IPS-11a (cell line): ENCODE measurements at regions not wholly inside any gene's neighbourhood (a gene's known extent, or its start where the extent isn't known, plus 50 kb on each side); places are given as distances from the start of the nearest gene placed in this dataset.
"Not testable (repeated sequence)": the region's sequence is repeated elsewhere in the genome, so short reads cannot be mapped to it uniquely, and the experiment has no call there.

ENCODE experiments used
- H3K4me3 ChIP-seq: one replicate; pipeline ENCODE4 v1.5.1; 2013; ENCODE audit warnings: low read depth, low read length, control low read depth

DNA sequence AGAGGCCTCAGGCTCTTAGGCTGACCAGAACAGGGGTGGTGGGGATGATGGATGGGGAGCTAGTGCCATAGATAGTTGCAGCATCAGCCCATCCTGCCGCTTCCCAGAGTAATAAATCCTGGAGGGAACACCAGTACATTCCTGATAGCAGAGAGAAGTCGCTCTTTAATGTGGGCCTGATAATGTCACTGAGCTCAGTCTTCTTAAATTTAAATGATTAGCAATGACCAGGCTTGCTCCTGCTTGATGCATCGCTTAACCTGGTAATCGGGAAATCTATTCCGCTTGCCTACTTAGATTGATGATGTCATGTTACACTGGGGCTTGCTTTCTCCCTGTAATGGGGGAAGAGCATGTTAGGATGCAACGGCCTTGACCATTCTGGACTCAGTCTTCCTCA is 218.6 kb upstream of the PLXNA2 start:
- H3K4me3 ChIP-seq: no peak overlapping the region

DNA sequence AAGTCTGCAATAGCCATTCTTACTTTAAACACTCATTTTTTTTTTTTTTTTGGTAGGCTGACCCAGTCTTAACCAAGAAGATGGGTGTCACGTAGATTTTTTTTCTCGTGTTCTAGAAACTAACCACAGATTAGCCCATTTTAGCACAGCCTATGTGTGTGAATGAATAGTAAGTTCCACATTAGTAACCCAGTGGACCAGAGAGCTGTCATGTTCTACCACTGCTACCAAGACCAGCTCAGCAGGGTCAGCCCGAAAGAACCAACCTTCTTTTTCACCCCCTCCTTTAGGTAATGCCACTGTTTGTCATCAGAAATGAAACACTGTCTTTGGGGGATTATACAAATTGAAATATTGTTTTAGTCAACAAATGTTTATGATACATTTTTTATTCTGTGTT is 221.1 kb upstream of the PLXNA2 start:
- no peak overlapping the region for H3K4me3 ChIP-seq

DNA sequence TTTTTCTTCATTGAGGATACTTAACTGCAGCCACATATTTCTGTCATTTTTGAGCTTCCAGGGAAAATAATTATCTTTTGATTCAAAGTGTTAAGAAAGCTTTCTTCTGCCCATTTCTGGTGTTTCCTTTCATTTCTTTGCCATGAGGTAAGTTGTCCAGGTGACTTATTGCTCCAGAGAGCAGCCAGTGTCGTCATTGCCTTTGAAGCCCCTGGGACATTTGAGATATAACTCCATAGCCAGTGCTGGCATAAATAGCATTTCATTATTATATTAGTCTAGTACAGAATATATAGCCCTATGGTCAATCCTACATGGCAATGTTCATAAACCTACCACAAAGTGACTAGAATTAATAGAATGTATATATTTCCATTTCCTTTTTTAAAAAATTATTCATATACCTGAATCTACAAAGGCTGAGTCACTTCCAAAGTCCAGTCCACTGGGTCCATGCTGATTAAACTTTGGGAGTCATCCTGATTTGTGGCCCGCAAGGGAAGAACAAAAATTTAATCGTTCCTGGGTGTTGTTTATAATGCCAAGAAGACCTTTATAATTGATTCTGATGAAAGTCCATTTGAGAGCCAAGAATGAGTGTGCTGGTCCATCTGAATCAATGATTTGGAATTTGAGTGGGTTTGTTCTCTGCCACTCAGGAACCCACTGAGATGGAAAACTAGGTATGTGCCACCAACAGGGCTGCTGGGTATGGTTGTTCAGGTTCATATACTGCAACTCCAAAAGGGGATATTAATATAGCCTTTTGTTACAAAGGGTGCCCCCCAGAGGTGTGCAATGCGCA is 221.8 kb upstream of the PLXNA2 start:
- H3K4me3 ChIP-seq: no peak overlapping the region

DNA sequence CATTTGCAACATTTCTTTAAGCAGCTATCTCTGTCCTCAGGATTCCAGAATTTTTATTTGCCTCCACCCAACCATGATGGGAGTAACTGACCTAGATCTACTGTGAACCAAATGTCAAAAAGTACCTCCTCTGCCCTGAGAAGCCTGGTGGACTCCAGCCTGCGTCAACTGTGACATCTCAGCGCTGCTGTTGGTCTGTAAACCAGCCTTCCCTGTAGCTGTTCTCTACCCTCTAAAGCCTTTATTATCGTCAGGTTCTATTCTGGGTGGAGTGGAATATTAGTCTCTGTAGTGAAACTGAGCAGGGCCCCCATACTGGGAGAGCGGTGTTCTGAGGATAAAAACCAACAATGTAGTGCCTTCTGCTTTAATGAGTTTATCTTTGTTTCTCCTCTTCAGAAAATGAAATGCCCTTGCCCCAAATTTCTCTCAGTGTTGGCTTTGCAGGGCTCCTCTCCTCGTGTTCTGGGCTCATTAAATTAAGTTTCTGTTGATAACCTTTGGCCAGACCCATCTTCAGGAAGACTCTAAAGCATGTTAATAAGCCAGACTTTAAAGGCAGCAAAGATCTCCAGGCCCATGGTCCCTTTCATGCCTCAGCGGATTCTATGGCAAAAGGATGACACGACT is 223.1 kb upstream of the PLXNA2 start:
- H3K4me3 ChIP-seq: no peak overlapping the region

DNA sequence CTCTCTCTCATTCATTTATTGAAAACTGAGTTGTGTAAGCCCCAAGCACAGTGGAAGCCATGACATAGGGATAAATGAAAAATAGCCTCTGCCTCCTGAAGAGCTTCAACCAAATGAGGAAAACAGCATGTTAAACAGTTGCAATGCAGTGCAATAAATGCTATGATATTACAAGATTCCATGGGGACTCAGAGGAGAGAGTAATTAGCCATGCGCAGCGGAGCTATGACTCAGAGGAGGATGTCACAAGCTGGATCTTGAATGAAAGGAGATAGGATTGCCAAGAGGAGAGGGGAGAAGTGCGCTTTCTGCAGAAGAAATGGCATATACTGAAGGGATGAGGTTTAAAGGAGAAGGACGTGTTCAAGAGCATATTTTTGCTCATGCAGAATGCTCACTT is 231.3 kb upstream of the PLXNA2 start:
- no peak overlapping the region for H3K4me3 ChIP-seq

DNA sequence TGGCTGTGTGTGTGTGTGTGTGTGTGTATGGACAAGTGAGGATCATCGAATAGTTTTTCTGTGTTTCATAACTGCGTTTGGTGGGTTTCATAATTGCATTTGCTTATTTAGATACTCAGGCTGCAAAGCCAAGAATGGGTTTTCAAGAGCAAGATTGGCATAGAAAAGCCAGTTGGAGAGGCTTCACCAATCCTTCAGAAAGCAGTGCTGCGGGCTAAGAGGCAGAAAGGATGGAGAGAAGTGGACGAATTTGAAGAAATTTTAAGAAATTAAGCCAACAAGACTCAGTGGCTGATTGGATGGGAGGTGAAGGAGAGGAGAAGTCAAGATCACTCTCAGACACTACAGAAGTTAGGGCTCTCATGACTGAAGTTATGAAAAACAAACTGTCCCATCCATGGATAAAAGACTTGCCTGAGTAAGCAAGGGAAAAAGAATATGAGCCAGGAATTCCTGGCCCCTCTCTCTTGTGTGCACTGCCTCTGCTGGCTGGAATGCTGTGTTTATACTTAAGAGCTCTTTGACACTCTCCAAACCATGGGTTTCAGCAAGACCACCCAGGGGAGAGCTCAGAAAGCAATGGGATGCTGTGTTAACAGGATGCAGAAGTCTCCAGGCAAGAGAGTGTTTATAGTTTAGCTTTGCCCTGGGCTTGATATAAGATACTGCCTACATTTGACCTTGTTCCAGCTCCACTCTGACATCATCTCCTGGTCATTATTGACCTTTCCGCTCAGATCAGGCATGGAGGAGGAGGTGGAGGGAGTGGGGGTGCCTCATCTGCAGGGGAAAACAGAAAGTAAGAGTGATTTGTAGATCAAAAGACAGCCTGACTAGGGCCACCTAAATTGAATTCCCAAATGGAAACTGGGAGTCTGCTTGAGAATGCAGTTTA is 232.0 kb upstream of the PLXNA2 start:
- no peak overlapping the region for H3K4me3 ChIP-seq

DNA sequence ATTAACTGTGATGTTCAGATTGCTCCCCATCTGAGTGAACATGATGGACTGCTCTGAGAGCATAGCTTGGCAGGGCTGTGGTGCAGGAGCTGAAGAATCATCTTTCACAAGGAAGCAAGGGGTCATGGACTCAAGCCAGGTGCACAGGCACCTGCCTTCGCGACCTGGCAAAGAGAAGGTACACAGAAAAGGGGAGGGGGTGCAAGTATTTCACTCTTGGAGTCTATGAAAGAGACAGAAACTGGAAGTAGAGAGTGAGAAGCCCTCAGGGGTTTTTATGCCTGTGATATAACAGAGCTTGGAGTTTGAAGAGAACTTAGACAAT is 232.6 kb upstream of the PLXNA2 start:
- H3K4me3 ChIP-seq: no peak overlapping the region

DNA sequence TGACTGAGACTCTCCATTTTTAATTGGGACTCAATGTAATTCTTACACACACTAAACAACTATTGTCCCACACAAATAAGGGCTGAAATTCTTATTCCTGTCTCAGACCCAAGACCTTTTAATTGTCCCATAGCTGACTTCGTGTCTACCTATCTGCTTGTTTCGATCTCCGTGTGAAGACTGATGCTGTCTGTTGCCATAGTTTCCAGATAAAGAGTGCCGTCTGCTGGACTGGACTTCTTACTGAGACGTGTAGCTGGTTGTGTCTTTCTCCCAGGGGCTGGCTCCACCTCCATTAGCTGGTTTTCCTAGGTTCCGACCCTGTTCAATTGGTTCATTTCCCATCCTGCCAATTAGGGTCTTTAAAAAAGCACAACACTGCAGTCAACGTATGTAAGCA is 235.3 kb upstream of the PLXNA2 start:
- no peak overlapping the region for H3K4me3 ChIP-seq

DNA sequence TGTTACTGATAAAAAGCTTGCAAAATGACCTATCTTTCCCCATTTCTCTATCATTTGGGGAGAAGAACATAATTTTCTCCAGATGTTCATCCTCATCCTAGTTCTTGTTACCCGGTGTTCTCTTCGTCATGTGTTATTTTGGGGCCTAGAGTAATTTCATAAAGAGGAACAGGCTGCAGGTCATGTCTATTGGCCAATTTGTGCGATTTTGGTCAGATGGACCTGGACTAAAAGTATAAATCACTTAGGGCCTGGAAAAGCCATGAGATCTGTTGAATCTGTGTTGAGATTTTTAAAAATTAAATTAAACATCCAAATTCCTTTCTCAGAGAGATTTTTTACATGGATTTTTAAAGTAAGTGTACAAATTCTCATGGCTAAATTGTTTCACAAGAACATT is 241.3 kb upstream of the PLXNA2 start:
- H3K4me3 ChIP-seq: no peak overlapping the region

DNA sequence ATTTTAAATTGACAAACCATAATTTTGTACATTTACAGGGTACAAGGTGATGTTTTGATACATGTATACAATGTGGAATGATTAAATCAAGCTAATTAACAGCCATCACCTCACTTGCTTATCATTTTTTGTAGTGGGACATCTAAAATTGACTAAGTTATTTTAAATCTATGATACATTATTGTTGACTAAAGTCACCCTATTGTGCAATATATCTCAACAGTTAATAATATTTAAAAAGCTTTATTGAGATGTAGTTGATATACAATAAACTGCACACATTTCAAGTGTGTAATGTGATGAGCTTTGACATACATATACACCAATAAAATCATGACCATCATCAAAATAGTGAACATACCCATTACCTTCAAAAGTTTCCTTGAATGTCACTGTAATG is 242.5 kb upstream of the PLXNA2 start:
- H3K4me3 ChIP-seq: no peak overlapping the region

DNA sequence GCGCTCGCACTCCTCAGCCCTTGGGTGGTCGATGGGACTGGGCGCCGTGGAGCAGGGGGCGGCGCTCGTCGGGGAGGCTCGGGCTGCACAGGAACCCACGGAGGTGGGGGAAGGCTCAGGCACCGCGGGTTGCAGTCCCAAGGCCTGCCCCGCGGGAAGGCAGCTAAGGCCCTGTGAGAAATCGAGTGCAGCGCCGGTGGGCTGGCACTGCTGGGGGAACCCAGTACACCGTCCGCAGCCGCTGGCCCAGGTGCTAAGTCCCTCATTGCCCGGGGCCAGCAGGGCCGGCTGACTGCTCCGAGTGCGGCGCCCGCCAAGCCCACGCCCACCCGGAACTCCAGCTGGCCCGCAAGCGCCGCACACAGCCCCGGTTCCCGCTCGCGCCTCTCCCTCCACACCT is 244.2 kb upstream of the PLXNA2 start:
- H3K4me3 ChIP-seq: not testable (repeated sequence)

DNA sequence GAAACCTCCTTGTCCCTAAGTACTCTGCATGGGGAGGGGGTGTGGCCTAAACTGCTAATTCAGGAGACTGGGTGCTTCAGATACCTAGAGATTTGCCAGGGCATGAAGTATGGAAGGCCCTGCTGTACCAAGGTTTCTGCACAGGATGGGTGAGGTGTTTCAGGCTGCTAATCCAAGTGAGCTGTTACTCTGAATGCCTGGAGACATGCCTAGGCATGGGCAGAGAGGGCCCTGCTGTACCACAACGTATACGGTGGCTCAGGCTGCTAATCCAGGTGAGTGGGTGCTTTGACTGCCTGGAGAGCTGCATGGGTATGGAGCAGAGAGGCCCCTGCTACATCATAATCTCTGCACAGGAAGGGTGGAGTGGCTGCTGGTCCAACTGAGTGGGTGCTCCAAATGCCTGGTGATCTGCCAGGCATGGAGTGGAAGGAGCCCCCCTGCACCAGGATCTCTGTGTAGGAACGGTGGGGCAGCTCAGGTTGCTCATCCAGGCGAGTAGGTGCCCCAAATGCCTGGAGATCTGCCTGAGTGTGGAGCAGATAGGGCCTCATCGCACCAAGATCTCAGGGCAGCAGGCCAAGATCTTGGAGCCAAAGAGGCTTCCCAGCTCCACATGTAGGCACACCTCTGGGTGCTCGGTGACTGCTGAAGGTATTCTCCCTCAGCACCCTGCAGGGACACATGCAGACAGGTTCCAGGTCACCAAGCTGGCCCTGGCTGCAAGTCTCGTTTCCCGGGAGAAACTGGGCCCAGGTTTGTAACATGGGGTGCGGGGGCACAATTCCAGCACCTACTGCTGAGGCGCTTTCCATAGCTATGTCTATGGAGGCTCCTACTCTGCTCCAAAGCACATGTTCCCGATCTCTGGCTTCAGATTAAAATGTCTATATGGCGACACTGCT is 252.5 kb upstream of the PLXNA2 start:
- no peak overlapping the region for H3K4me3 ChIP-seq

DNA sequence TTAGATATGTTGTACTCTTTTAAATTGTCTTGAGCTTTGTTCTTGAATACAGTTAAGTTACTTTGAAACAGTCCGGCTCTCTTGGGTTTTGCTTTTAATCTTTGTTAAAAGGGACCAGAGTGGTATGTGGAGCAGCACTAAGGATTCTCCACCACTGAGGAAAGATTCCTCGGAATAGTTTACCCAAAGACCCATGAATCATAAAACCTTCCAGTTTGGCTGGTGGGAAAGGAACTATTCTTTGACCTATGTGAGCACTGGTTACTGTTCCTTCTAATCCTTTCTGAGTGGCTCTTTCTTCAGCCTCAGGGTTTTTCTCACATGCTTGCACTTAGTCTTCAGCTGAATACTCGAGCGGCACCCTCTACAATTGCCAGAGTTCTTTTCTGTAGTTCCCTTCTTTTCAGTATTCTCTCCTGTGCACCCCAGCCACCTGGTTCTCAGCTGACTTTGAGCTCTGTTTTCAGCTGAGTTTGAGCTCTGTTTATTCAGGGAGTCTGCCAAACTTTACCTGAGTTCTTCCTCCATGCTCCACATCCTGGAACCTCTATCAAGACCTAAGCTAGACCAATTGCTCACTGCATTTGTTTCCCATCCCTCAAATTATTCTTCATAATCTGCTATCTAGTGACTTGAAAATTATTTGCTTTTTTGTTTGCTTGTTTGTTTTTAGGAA is 253.8 kb upstream of the PLXNA2 start:
- H3K4me3 ChIP-seq: no peak overlapping the region

DNA sequence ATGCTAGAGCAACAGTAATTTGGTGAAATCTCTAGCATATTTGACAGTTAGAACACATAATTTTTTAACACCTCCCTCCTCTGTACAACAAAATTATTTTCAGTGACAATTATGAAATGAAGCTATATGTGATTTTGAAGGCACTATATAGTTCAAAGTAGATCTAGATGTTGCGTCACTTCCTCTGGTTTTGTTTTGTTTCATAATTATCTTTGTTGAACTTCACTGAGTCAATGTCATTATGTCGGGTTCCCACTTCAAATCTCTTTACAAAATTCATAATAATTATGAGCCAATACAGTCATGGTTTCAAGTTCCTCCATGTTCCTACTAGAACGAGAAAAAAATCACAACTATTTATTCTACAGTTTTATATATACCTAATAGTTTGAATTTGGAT is 254.8 kb upstream of the PLXNA2 start:
- no peak overlapping the region for H3K4me3 ChIP-seq

DNA sequence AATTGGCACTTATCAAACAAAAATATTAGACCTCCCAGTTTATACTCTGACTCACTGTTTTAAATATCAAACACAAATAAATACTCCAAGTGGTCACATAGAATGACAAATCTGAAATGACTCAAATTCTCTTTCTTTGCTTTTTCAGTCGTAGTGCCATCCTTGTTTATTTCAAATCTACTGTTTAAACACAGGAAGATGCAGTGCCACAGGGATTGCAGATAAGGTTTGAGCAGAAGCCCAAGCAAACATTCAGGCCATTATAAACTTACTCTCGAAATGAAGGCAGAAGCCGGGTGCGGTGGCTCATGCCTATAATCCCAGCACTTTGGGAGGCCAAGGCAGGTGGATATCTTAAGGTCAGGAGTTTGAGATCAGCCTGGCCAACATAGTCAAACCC is 255.4 kb upstream of the PLXNA2 start:
- no peak overlapping the region for H3K4me3 ChIP-seq

DNA sequence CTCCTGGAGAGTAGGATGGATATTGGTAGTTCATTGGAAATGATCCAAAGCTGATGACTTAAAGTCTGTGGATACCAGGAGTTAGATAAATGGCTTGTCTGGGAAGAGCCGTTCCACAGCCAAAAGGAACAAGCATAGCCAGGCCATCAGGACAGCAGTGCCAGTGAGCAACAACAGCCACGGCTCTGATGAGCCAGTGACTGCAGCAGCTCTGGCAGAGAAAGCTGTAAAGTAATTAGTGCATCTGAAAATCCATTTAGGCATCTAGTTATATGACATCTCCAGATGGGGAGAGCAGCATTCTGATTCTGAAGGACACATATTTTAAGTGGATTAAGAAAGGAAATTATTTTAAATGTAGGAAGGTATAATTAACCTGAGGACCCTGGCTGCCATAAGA is 256.2 kb upstream of the PLXNA2 start:
- no peak overlapping the region for H3K4me3 ChIP-seq

DNA sequence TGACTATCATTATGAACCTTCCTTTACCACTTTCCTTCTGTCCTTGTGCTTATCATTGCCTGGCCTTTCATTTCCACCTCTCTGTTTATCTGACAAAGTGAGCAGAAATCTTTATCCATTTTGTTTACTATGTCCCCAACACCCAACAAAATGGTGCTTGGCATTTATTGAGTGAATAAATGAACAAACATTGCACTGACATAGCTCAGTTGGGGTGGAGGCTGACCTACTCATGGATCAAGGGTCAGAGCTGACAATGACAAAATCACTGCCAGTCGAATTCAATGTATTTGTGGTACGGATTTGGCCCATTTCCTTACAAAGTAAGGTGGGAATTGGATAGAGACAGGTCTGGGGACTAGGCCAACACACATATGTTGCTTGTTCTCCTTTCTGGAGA is 257.4 kb upstream of the PLXNA2 start:
- H3K4me3 ChIP-seq: no peak overlapping the region

DNA sequence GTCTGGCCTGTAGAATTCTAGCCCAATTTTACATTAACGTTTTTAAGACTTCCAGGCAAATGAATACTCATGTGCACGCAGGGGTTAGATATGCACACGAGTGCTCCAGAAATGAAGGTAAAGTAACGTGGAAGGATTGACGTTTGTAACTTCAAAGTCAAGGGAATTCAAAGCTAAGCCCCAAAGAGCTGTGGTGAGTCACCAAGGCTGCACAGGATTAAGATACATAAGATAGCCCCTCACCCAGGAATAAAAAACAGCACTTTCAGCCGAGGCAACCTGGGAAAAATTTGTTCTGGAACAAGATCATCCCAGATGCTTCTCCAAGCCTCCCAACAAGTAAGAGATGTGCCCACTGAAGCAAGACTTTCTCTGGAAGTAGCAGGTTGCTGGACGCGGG is 259.6 kb upstream of the PLXNA2 start:
- H3K4me3 ChIP-seq: no peak overlapping the region

DNA sequence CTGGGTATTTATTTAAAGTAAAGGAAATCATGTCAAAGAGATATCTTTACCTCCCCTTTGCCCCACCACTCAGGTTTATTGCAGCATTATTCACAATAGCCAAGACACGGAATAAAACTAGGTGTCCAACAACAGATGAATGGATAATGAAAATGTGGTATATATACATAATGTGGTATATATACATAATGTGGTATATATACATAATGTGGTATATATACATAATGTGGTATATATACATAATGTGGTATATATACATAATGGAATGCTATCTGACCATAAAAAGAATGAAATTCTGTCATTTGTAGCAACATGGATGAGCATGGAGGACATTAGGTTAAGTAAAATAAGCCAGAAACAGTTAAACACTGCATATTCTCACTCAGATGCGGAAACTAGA is 262.6 kb upstream of the PLXNA2 start:
- H3K4me3 ChIP-seq: no peak overlapping the region

DNA sequence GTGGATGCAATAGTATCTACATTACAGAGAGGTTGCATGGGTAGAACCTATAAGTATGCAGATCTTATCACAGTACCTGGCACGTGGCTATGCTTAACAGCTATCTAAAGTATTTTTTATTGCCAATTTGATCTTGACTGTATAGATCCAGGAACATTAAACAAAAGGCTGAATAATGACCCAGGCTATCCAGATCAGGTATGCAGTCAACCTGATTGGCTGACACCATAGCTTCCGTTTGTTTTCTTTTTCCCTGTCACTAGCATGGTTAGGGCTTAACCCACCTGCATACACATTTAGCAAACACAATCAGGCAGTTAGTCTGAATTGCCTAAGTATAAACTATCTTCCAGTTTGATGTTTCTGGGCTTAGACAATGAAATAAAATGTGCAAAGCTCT is 264.9 kb upstream of the PLXNA2 start:
- H3K4me3 ChIP-seq: no peak overlapping the region
